Mucosa of descending colon (tissue), 3 donors: ENCODE measurements at regions not wholly inside any gene's neighbourhood (a gene's known extent, or its start where the extent isn't known, plus 50 kb on each side); places are given as distances from the start of the nearest gene placed in this dataset.

Experiments
- ATAC-seq: fragments of 200-7000 bp; cut with Tn5 transposase; one replicate; pipeline ENCODE4 v1.9.1; 2020; ENCODE audit warnings: mild to moderate bottlenecking, moderate library complexity
- DNase-seq, 3 donors: peaks; one replicate each; pipeline ENCODE4 v3.0.0-alpha.2; 2020
- H3K36me3 ChIP-seq: fragments of 200-600 bp; one replicate; pipeline ENCODE4 v1.8.0; 2021; ENCODE audit warnings: low read depth, mild to moderate bottlenecking
- H3K4me1 ChIP-seq: fragments of 200-600 bp; one replicate; pipeline ENCODE4 v1.8.0; 2021; ENCODE audit warnings: low read depth, mild to moderate bottlenecking
- H3K4me3 ChIP-seq: fragments of 200-600 bp; one replicate; pipeline ENCODE4 v1.8.0; 2021; ENCODE audit warnings: mild to moderate bottlenecking
- H3K9me3 ChIP-seq: fragments of 200-600 bp; one replicate; pipeline ENCODE4 v1.8.0; 2021; ENCODE audit warnings: mild to moderate bottlenecking
- CTCF ChIP-seq: fragments of 200-600 bp; IDR thresholded peaks from one replicate; pipeline ENCODE4 v1.8.0; 2022; ENCODE audit warnings: antibody characterized with exemption, mild to moderate bottlenecking
- intact Hi-C, 2 donors: fragments of 100-400 bp; cut with DNase I in 1 of 2; cut with micrococcal nuclease in 1 of 2; formaldehyde crosslinking; loops; one replicate each; pipeline versions ENCODE4 v1.11.0 to v1.11.1; 2022; cut with DNase I, micrococcal nuclease
- donor health status: DM: no; HTN: no; CAD: no; lungs with moderate emphysema.
- donor health status: DM: no; HTN: no; CAD: no.
- donor health status: DM: no; HTN: yes; CAD: no.

GRCh38 chr10:120381931-120382330 is 75.1 kb upstream of the PLPP4 start:
- Histone ChIP-seq H3K9me3 (no peaks in the 10 kb centered on the region), H3K4me1 (no peaks in the 10 kb centered on the region), H3K36me3 (no peaks in the 10 kb centered on the region), H3K4me3 (no peak overlapping the region)
- no peak for ATAC-seq
- no peak for DNase-seq
- intact Hi-C loops: no loop called here
- no peak for TF ChIP-seq CTCF

GRCh38 chr10:120382360-120382759 is 74.7 kb upstream of the PLPP4 start:
- H3K4me1 ChIP-seq: no peaks in the 10 kb centered on the region
- no peak for TF ChIP-seq CTCF
- no peak overlapping the region for H3K4me3 ChIP-seq
- H3K36me3 ChIP-seq: no peaks in the 10 kb centered on the region
- no peaks in the 10 kb centered on the region for H3K9me3 ChIP-seq
- DNase-seq (no peak), ATAC-seq (no peak)
- intact Hi-C loops: no loop called here

DNA sequence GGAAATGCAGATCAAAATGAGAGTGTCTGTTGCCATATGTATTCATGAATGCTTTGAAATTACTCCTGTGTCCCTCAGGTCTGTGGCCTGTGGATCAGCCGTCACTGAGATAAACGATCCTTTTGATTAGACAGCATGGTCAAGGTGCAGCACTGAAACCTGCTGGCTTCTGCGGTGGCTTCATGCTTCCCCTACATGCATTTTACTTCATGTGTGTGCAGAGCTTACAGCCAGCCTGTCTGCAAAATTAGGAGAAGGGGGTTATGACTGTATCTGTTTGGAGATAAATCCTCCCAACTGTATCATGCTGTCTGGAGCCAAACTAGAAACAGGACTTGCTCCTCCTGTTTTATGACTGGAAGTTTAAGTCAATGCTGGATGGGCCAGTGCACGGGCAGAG is 71.0 kb upstream of the PLPP4 start:
- DNase-seq (no peak), ATAC-seq (no peak)
- no peaks in the 10 kb centered on the region for H3K9me3 ChIP-seq
- H3K4me1 ChIP-seq: no peaks in the 10 kb centered on the region
- H3K36me3 ChIP-seq: no peaks in the 10 kb centered on the region
- no peak overlapping the region for H3K4me3 ChIP-seq
- intact Hi-C loops: no loop called here
- TF ChIP-seq CTCF: no peak

DNA sequence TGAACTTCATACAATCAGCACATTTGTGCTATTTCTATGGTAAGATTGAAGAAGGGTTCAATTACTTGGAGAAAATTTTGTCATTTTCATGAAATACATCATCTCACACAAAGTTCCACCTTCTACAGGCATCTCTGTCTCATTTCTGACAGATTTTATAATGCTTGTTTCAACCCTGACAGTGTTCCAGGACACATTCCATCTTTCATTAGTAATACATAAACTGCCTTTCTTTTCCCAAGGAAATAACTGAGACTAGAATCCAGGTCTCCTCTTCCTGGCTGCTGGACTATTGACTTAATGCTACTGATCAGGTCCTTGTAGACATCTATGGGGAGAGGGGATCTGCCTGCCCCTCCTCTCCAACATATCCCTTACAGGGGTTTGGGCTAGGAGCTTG is 70.1 kb upstream of the PLPP4 start:
- ATAC-seq: no peak

DNA sequence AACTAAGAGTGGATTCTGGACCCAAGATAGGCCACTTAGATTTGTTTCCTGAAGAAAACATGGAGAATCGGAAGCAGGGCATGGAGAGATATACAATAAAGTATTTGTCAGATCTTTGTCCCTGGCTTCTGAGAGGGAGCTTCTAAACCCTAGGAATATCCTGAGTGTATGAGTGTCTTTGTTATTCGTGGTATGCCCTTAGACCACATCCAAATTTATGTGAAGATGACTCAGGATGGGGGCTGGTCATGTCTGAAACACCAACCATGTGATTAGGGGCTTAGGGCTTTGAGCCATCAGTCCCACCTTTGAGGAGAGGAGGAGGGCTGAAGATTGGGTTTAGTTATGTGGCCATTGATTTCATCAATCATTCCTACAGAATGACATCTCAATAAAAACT is 69.7 kb upstream of the PLPP4 start:
- Histone ChIP-seq H3K9me3 (no peaks in the 10 kb centered on the region), H3K4me1 (no peaks in the 10 kb centered on the region), H3K4me3 (no peak overlapping the region), H3K36me3 (no peaks in the 10 kb centered on the region)
- ATAC-seq (no peak), DNase-seq (no peak)
- intact Hi-C loops: no loop called here
- no peak for TF ChIP-seq CTCF

More for the DNA sequence above, 70.1 kb upstream of the PLPP4 start:
- Histone ChIP-seq H3K4me3 (no peak overlapping the region), H3K4me1 (no peaks in the 10 kb centered on the region), H3K36me3 (no peaks in the 10 kb centered on the region), H3K9me3 (no peaks in the 10 kb centered on the region)
- no peak for TF ChIP-seq CTCF
- no peak for DNase-seq
- intact Hi-C loops: no loop called here

DNA sequence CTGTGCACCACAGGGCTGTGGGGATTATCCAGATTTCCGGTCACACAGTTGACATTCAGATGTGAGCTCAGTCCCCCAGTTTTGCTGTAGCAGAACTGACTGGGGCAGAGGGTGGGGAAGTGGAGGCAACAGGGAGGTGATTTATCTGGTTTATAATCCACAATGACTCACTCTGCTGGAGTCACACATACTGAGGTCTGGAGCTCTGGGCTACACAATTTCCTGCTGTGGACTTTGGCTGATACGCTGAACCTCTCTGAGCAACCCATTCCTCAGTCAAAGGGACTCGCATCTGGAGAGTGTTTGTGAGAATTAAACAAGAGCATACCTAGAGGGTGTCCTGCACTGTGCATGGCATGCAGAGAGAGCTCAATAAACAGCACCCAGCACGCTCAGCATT is 64.8 kb upstream of the PLPP4 start:
- ATAC-seq (peak; percentile 80), DNase-seq (no peak)
- no peak for TF ChIP-seq CTCF
- no peaks in the 10 kb centered on the region for H3K9me3 ChIP-seq
- H3K4me1 ChIP-seq: no peaks in the 10 kb centered on the region
- no peak overlapping the region for H3K4me3 ChIP-seq
- intact Hi-C loops: no loop called here
- no peaks in the 10 kb centered on the region for H3K36me3 ChIP-seq
